H1 (cell line): ENCODE measurements at regions not wholly inside any gene's neighbourhood (a gene's known extent, or its start where the extent isn't known, plus 50 kb on each side); places are given as distances from the start of the nearest gene placed in this dataset.

ENCODE experiments used
- CTCF ChIA-PET: fragments of 300-600 bp; sonication (Branson Sonifier 250); formaldehyde crosslinking; loops from one replicate; lab custom pipeline; 2021; ENCODE audit not compliant: partially characterized antibody; lab: Charles Lee
- POLR2A ChIA-PET: fragments of 300-600 bp; sonication (Branson Sonifier 250); formaldehyde crosslinking; loops from one replicate; lab custom pipeline; 2021; ENCODE audit warnings: inconsistent platforms; ENCODE audit not compliant: partially characterized antibody; lab: Charles Lee
- DNase-seq, 2 experiments: peaks; one replicate each; pipeline versions ENCODE4 v3.0.0 to v3.0.0-alpha.2; 2010 to 2022; ENCODE audit warnings: low spot score in 2 of 2, low read depth in 1 of 2, mixed read lengths in 1 of 2
- FAIRE-seq: peaks from 2 replicates; lab custom pipeline; 2011; peaks lifted over from hg19 to GRCh38; lab: Jason Lieb, UNC
- H2AFZ ChIP-seq: 2 replicates; pipeline ENCODE4 v1.8.1; 2012; ENCODE audit warnings: low read length, inconsistent platforms
- H2AK5ac ChIP-seq: 2 replicates; pipeline ENCODE4 v1.6.1; 2013; ENCODE audit warnings: low read depth, low read length
- H2BK120ac ChIP-seq: replicated peaks from 2 replicates; pipeline ENCODE3; 2013; ENCODE audit warnings: low read depth, low read length, inconsistent platforms
- H2BK12ac ChIP-seq: 2 replicates; pipeline ENCODE4 v1.6.1; 2013; ENCODE audit warnings: low read depth, low read length
- H2BK15ac ChIP-seq: 2 replicates; pipeline ENCODE4 v1.6.1; 2013; ENCODE audit warnings: low read length
- H2BK20ac ChIP-seq: 2 replicates; pipeline ENCODE4 v1.6.1; 2013; ENCODE audit warnings: low read length
- H2BK5ac ChIP-seq: 2 replicates; pipeline ENCODE4 v1.6.1; 2013; ENCODE audit warnings: low read depth, low read length
- H3K14ac ChIP-seq: 2 replicates; pipeline ENCODE4 v1.6.1; 2013; ENCODE audit warnings: inconsistent platforms; ENCODE audit not compliant: insufficient read length
- H3K18ac ChIP-seq: 2 replicates; pipeline ENCODE4 v1.6.1; 2013; ENCODE audit warnings: low read length; ENCODE audit errors: extremely low read depth
- H3K23ac ChIP-seq: 2 replicates; pipeline ENCODE4 v1.6.1; 2013; ENCODE audit warnings: inconsistent platforms; ENCODE audit not compliant: insufficient read length
- H3K23me2 ChIP-seq: 2 replicates; pipeline ENCODE4 v1.6.1; 2013; ENCODE audit warnings: low read depth, low read length
- H3K27ac ChIP-seq: 2 replicates; pipeline ENCODE4 v1.6.1; 2011; ENCODE audit warnings: low read depth, low read length, inconsistent platforms
- H3K27me3 ChIP-seq, 4 experiments: replicated peaks in 1 of 4; 1 replicate in 1 of 4; 2 replicates in 3 of 4; pipeline versions ENCODE4 v1.6.1 to v1.8.1; 2011 to 2013; ENCODE audit warnings: low read length in 3 of 4, mild to moderate bottlenecking in 3 of 4, inconsistent platforms in 2 of 4, mixed read lengths in 2 of 4, moderate library complexity in 1 of 4; ENCODE audit not compliant: control insufficient read depth in 3 of 4, insufficient read depth in 3 of 4; ENCODE audit errors: extremely low read depth in 1 of 4
- H3K36me3 ChIP-seq, 4 experiments: 2 replicates each; pipeline versions ENCODE4 v1.6.1 to v1.8.1; 2011 to 2013; ENCODE audit warnings: mild to moderate bottlenecking in 4 of 4, low read length in 3 of 4, moderate library complexity in 2 of 4, control low read depth in 1 of 4, inconsistent platforms in 1 of 4; ENCODE audit not compliant: insufficient read depth in 4 of 4, control insufficient read depth in 2 of 4
- H3K4ac ChIP-seq: replicated peaks from 2 replicates; pipeline ENCODE3; 2013; ENCODE audit warnings: low read length, low read depth, mixed read lengths, inconsistent platforms; ENCODE audit not compliant: insufficient read length
- H3K4me1 ChIP-seq, 4 experiments: replicated peaks in 1 of 4; 1 replicate in 1 of 4; 2 replicates in 3 of 4; pipeline versions ENCODE4 v1.6.1 to v1.8.1; 2011 to 2013; ENCODE audit warnings: low read length in 3 of 4, inconsistent platforms in 2 of 4, mixed read lengths in 1 of 4; ENCODE audit not compliant: insufficient read depth in 4 of 4, control insufficient read depth in 3 of 4
- H3K4me2 ChIP-seq, 2 experiments: 2 replicates each; pipeline versions ENCODE4 v1.6.1 to v1.8.1; 2011 to 2013; ENCODE audit warnings: low read depth in 2 of 2, low read length in 2 of 2, control low read depth in 1 of 2, inconsistent platforms in 1 of 2, mild to moderate bottlenecking in 1 of 2; ENCODE audit not compliant: insufficient read depth in 1 of 2
- H3K4me3 ChIP-seq, 4 experiments: fragments of 200-600, 300-600 bp in 1 of 4; sonication (generic), shearing (Covaris generic), sonication (Bioruptor Twin) in 1 of 4; 2 replicates each; pipeline versions ENCODE4 v1.5.1 to v1.8.1; 2011 to 2016; ENCODE audit warnings: low read length in 4 of 4, low read depth in 3 of 4, control low read depth in 2 of 4, inconsistent platforms in 2 of 4, mild to moderate bottlenecking in 2 of 4, mixed read lengths in 1 of 4, moderate library complexity in 1 of 4; ENCODE audit not compliant: insufficient read depth in 2 of 4; ENCODE audit errors: extremely low read depth in 1 of 4
- H3K56ac ChIP-seq: replicated peaks from 2 replicates; pipeline ENCODE3; 2013; ENCODE audit warnings: low read depth, mild to moderate bottlenecking, mixed read lengths, low read length, inconsistent platforms; ENCODE audit not compliant: insufficient read length
- H3K79me1 ChIP-seq: 2 replicates; pipeline ENCODE4 v1.6.1; 2013; ENCODE audit warnings: low read depth, low read length, control low read depth
- H3K79me2 ChIP-seq, 2 experiments: 2 replicates each; pipeline versions ENCODE4 v1.6.1 to v1.8.1; 2012 to 2013; ENCODE audit warnings: low read length in 2 of 2, mild to moderate bottlenecking in 2 of 2, inconsistent platforms in 1 of 2; ENCODE audit not compliant: insufficient read depth in 2 of 2, control insufficient read depth in 1 of 2
- H3K9ac ChIP-seq, 4 experiments: replicated peaks in 1 of 4; 1 replicate in 1 of 4; 2 replicates in 3 of 4; pipeline versions ENCODE4 v1.6.1 to v1.8.1; 2011 to 2013; ENCODE audit warnings: low read depth in 3 of 4, low read length in 3 of 4, control low read depth in 2 of 4, mild to moderate bottlenecking in 2 of 4, moderate library complexity in 2 of 4, inconsistent platforms in 1 of 4; ENCODE audit errors: extremely low read depth in 1 of 4
- H3K9me3 ChIP-seq, 2 experiments: 2 replicates each; pipeline versions ENCODE4 v1.6.1 to v1.8.1; 2012 to 2013; ENCODE audit warnings: mild to moderate bottlenecking in 2 of 2, moderate library complexity in 2 of 2, control low read depth in 1 of 2, inconsistent platforms in 1 of 2, low read depth in 1 of 2, low read length in 1 of 2, mixed read lengths in 1 of 2; ENCODE audit not compliant: insufficient read depth in 2 of 2
- H4K20me1 ChIP-seq, 2 experiments: replicated peaks in 1 of 2; 2 replicates each; pipeline versions ENCODE3 to v1.8.1; 2011 to 2013; ENCODE audit warnings: inconsistent platforms in 2 of 2, low read length in 2 of 2, mild to moderate bottlenecking in 1 of 2; ENCODE audit not compliant: insufficient read depth in 2 of 2, control insufficient read depth in 1 of 2
- H4K5ac ChIP-seq: 2 replicates; pipeline ENCODE4 v1.6.1; 2013; ENCODE audit warnings: low read length, low read depth, mixed read lengths, inconsistent platforms; ENCODE audit not compliant: insufficient read length
- H4K8ac ChIP-seq: 2 replicates; pipeline ENCODE4 v1.8.0; 2013; ENCODE audit warnings: mild to moderate bottlenecking, moderate library complexity, low read length, inconsistent platforms; ENCODE audit not compliant: insufficient read depth; ENCODE audit errors: extremely low read depth
- H4K91ac ChIP-seq: replicated peaks from 2 replicates; pipeline ENCODE3; 2013; ENCODE audit warnings: low read length, mixed read lengths, inconsistent platforms; ENCODE audit not compliant: insufficient read length
- CHD1 ChIP-seq: IDR thresholded peaks from 2 replicates; pipeline ENCODE4 v1.6.1; 2012; ENCODE audit warnings: low read depth, low read length, improper control_type of control experiment
- CTBP2 ChIP-seq: IDR thresholded peaks from 2 replicates; pipeline ENCODE4 v1.7.0; 2011; ENCODE audit warnings: borderline replicate concordance, mild to moderate bottlenecking, moderate library complexity, mixed read lengths, low read length; ENCODE audit not compliant: insufficient read depth, insufficient read length
- JUND ChIP-seq: IDR thresholded peaks from 2 replicates; pipeline ENCODE4 v1.6.1; 2011; ENCODE audit warnings: mild to moderate bottlenecking, improper control_type of control experiment, low read length
- KDM1A ChIP-seq: fragments of 200-600, 300-600 bp; sonication (generic); IDR thresholded peaks from 2 replicates; pipeline ENCODE4 v1.7.1; 2016; ENCODE audit warnings: mild to moderate bottlenecking, low read length, borderline replicate concordance
- KDM4A ChIP-seq: IDR thresholded peaks from one replicate; pipeline ENCODE4 v1.7.1; 2012; ENCODE audit warnings: low read depth, mild to moderate bottlenecking, moderate library complexity, low read length, inconsistent platforms; ENCODE audit not compliant: severe bottlenecking
- KDM5A ChIP-seq: fragments of 200-600 bp; IDR thresholded peaks from 2 replicates; pipeline ENCODE4 v1.7.1; 2012; ENCODE audit warnings: mild to moderate bottlenecking, low read length, inconsistent platforms, mixed read lengths
- NANOG ChIP-seq: IDR thresholded peaks from 2 replicates; pipeline ENCODE4 v1.6.1; 2011; ENCODE audit warnings: low read length, low read depth, mild to moderate bottlenecking, inconsistent platforms; ENCODE audit not compliant: insufficient read depth, poor library complexity, severe bottlenecking
- POLR2A ChIP-seq, 2 experiments: IDR thresholded peaks; 1 replicate in 1 of 2; 2 replicates in 1 of 2; pipeline ENCODE4 v1.6.1; 2011; ENCODE audit warnings: low read depth in 2 of 2, low read length in 2 of 2, mild to moderate bottlenecking in 2 of 2; ENCODE audit errors: control extremely low read depth in 1 of 2
- POLR2AphosphoS5 ChIP-seq: IDR thresholded peaks from 2 replicates; pipeline ENCODE4 v1.6.1; 2011; ENCODE audit warnings: low read depth, low read length
- SP2 ChIP-seq: IDR thresholded peaks from 2 replicates; pipeline ENCODE4 v1.6.1; 2012; ENCODE audit warnings: mild to moderate bottlenecking, low read length, inconsistent platforms
- TCF12 ChIP-seq: IDR thresholded peaks from 2 replicates; pipeline ENCODE4 v1.6.1; 2011; ENCODE audit warnings: low read depth, mild to moderate bottlenecking, low read length
- TEAD4 ChIP-seq: IDR thresholded peaks from 2 replicates; pipeline ENCODE4 v1.6.1; 2012; ENCODE audit warnings: low read depth, low read length, inconsistent platforms, mixed read lengths
- YY1 ChIP-seq: IDR thresholded peaks from 2 replicates; pipeline ENCODE4 v1.6.1; 2011; ENCODE audit warnings: low read depth, mild to moderate bottlenecking, low read length
- WGBS, 2 experiments: shearing (Covaris generic) in 1 of 2; methylation state at CpG; one replicate each; pipeline versions ENCODE4 v1.1.6 to v1.1.7; 2013 to 2015; ENCODE audit warnings: low lambda C conversion rate in 2 of 2, mixed read lengths in 2 of 2, inconsistent platforms in 1 of 2, low coverage in 1 of 2, missing lambda C conversion rate in 1 of 2; ENCODE audit not compliant: insufficient replicate concordance in 2 of 2, insufficient coverage in 1 of 2, insufficient read length in 1 of 2; ENCODE audit errors: extremely low coverage in 1 of 2, missing lambda C conversion rate in 1 of 2; 5-methylcytosine and 5-hydroxymethylcytosine counted together
- TF ChIP-seq, protein P1 (sequence below): IDR thresholded peaks from 2 replicates; pipeline ENCODE4 v1.6.1; 2011; ENCODE audit warnings: low read length, improper control_type of control experiment

DNA sequence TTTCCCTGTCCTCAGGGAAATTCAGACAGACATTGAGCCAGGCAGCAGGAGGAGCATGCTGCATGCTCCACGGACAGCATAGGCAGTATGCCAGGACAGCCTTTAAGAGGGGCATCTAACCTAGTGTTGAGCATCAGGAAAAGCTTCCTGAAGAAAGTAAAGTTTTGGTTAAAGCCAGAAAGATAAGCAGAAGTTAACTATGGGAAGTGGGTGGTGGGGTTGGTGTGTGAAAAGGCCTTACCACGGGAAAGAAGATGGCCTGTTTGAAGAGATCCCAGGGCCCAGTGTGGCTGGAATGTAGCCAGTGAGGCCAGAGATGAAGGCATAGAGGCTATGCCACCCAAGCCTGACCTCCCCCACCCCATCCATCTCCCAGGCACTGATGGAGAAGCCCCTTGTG, 102.4 kb upstream of the PLXNA4 start:
- Histone ChIP-seq H3K9ac (no peak overlapping the region), H3K36me3 (no peaks in the 10 kb centered on the region), H2BK15ac (no peak overlapping the region), H3K23me2 (no peaks in the 10 kb centered on the region), H3K27me3 (no peaks in the 10 kb centered on the region), H3K18ac (no peak overlapping the region), H2BK12ac (no peak overlapping the region), H3K4ac (no peak overlapping the region), H3K4me1 (no peaks in the 10 kb centered on the region), H3K4me2 (no peak overlapping the region), H2BK5ac (no peak overlapping the region), H4K20me1 (no peaks in the 10 kb centered on the region), H4K5ac (no peak overlapping the region), H3K9me3 (peaks cover 0 to 2% of the 10 kb centered on the region in 2 experiments; a peak in 1 of 4 replicates), H2BK20ac (no peak overlapping the region), H2AK5ac (no peak overlapping the region), H3K56ac (no peak overlapping the region), H3K79me2 (no peaks in the 10 kb centered on the region), H3K14ac (no peak overlapping the region), H3K23ac (no peak overlapping the region), H2BK120ac (no peak overlapping the region), H4K8ac (no peak overlapping the region), H4K91ac (no peak overlapping the region), H3K4me3 (no peak overlapping the region), H3K79me1 (no peaks in the 10 kb centered on the region), H2AFZ (no peak overlapping the region), H3K27ac (no peak overlapping the region)
- FAIRE-seq (no peak), DNase-seq (peak in 1 of 2 experiments; percentile 8)
- POLR2A ChIA-PET = no interaction called here
- 90% methylated on average over 2 of the region's 2 CpGs; no CpG with 5 or more reads in 1 of the 2 experiments for WGBS, 2 experiments
- CTCF ChIA-PET = interaction anchor here (1.5 kb wide), 1 partner anchor 22 kb away, joined by 3 read pairs; no protein-coding TSS in a partner anchor
- TF ChIP-seq KDM5A (no peak), TEAD4 (no peak), YY1 (no peak), KDM4A (no peak), NANOG (no peak), TCF12 (no peak), CHD1 (no peak), POLR2AphosphoS5 (no peak), POLR2A (IDR thresholded peaks at IDR 0.05; ENCODE audit: control extremely low read depth in 1 of 2, low read depth in 2 of 2, low read length in 2 of 2) (no peak), KDM1A (no peak), SP2 (no peak), CTBP2 (no peak), JUND (no peak)
- TF ChIP-seq, protein P1, sequence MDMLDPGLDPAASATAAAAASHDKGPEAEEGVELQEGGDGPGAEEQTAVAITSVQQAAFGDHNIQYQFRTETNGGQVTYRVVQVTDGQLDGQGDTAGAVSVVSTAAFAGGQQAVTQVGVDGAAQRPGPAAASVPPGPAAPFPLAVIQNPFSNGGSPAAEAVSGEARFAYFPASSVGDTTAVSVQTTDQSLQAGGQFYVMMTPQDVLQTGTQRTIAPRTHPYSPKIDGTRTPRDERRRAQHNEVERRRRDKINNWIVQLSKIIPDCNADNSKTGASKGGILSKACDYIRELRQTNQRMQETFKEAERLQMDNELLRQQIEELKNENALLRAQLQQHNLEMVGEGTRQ = no peak
